ENCODE measurements at regions not wholly inside any gene's neighbourhood (a gene's known extent, or its start where the extent isn't known, plus 50 kb on each side); places are given as distances from the start of the nearest gene placed in this dataset.

- Histone ChIP-seq H3K36me3 (ENCODE audit: control insufficient read depth, insufficient read depth, low read length) (no peaks in the 10 kb centered on the region), H3K27ac (ENCODE audit: low read depth, low read length) (no peak overlapping the region), H3K4me3 (ENCODE audit: low read length) (no peak overlapping the region), H3K9me3 (ENCODE audit: control insufficient read depth, low read length) (no peaks in the 10 kb centered on the region), H3K9ac (ENCODE audit: extremely low read depth, low read length, poor library complexity, severe bottlenecking) (no peak overlapping the region), H3K4me1 (ENCODE audit: control insufficient read depth, insufficient read depth, low read length) (peaks cover 12% of the 10 kb centered on the region), H3K27me3 (ENCODE audit: control insufficient read depth, insufficient read depth, low read length, poor library complexity, severe bottlenecking) (no peaks in the 10 kb centered on the region)
- Mint-ChIP-seq H3K36me3 (ENCODE audit: low read depth) (no peaks in the 10 kb centered on the region), H3K27me3 (ENCODE audit: insufficient read depth) (no peaks in the 10 kb centered on the region), H3K4me1 (peaks cover 26% of the 10 kb centered on the region), H3K27ac (no peak overlapping the region), H3K9me3 (no peaks in the 10 kb centered on the region), H3K4me3 (no peak overlapping the region)
- 94 to 95% methylated on average over 7 to 9 of the region's 9 CpGs for WGBS, 2 experiments (ENCODE audit: insufficient coverage in 1 of 2, insufficient read length in 1 of 2)
- DNase-seq = no peak
- TF ChIP-seq CTCF (conservative IDR thresholded peaks at IDR 0.05) = no peak
These were observed 104.2 kb upstream of the MAP4K3 start for GRCh38 chr2:39541011-39541930.

- no peaks in the 10 kb centered on the region for H3K27me3 Mint-ChIP-seq (ENCODE audit: insufficient read depth)
- no peaks in the 10 kb centered on the region for H3K36me3 Mint-ChIP-seq (ENCODE audit: low read depth)
- WGBS, 2 experiments (ENCODE audit: insufficient coverage in 1 of 2, insufficient read length in 1 of 2) = 86 to 92% methylated on average over 1 to 2 of the region's 2 CpGs
- no peaks in the 10 kb centered on the region for H3K36me3 ChIP-seq (ENCODE audit: control insufficient read depth, insufficient read depth, low read length)
- no peak overlapping the region for H3K9ac ChIP-seq (ENCODE audit: extremely low read depth, low read length, poor library complexity, severe bottlenecking)
- DNase-seq = no peak
- no peak overlapping the region for H3K27ac ChIP-seq (ENCODE audit: low read depth, low read length)
- no peaks in the 10 kb centered on the region for H3K9me3 ChIP-seq (ENCODE audit: control insufficient read depth, low read length)
- no peak overlapping the region for H3K27ac Mint-ChIP-seq
- no peaks in the 10 kb centered on the region for H3K27me3 ChIP-seq (ENCODE audit: control insufficient read depth, insufficient read depth, low read length, poor library complexity, severe bottlenecking)
- H3K4me3 Mint-ChIP-seq = no peak overlapping the region
- H3K4me1 ChIP-seq (ENCODE audit: control insufficient read depth, insufficient read depth, low read length) = peaks cover 12% of the 10 kb centered on the region
- H3K4me3 ChIP-seq (ENCODE audit: low read length) = no peak overlapping the region
- H3K4me1 Mint-ChIP-seq = peaks cover 26% of the 10 kb centered on the region
- no peaks in the 10 kb centered on the region for H3K9me3 Mint-ChIP-seq
- no peak for TF ChIP-seq CTCF (conservative IDR thresholded peaks at IDR 0.05)
These were observed 105.4 kb upstream of the MAP4K3 start for GRCh38 chr2:39542523-39542922.

GRCh38 chr2:39545957-39546356, 108.9 kb upstream of the MAP4K3 start:
- no peak overlapping the region for H3K27ac Mint-ChIP-seq
- Histone ChIP-seq H3K4me1 (ENCODE audit: control insufficient read depth, insufficient read depth, low read length) (peaks cover 12% of the 10 kb centered on the region), H3K9ac (ENCODE audit: extremely low read depth, low read length, poor library complexity, severe bottlenecking) (no peak overlapping the region), H3K36me3 (ENCODE audit: control insufficient read depth, insufficient read depth, low read length) (no peaks in the 10 kb centered on the region), H3K9me3 (ENCODE audit: control insufficient read depth, low read length) (no peaks in the 10 kb centered on the region), H3K27me3 (ENCODE audit: control insufficient read depth, insufficient read depth, low read length, poor library complexity, severe bottlenecking) (no peaks in the 10 kb centered on the region), H3K27ac (ENCODE audit: low read depth, low read length) (no peak overlapping the region), H3K4me3 (ENCODE audit: low read length) (no peak overlapping the region)
- H3K4me1 Mint-ChIP-seq = peaks cover 28% of the 10 kb centered on the region
- no peak for TF ChIP-seq CTCF (conservative IDR thresholded peaks at IDR 0.05)
- H3K36me3 Mint-ChIP-seq (ENCODE audit: low read depth) = no peaks in the 10 kb centered on the region
- no peaks in the 10 kb centered on the region for H3K9me3 Mint-ChIP-seq
- H3K4me3 Mint-ChIP-seq = no peak overlapping the region
- no peak for DNase-seq
- WGBS, 2 experiments (ENCODE audit: insufficient coverage in 1 of 2, insufficient read length in 1 of 2) = 93 to 94% methylated on average over 4 to 5 of the region's 5 CpGs
- no peaks in the 10 kb centered on the region for H3K27me3 Mint-ChIP-seq (ENCODE audit: insufficient read depth)

Measured in endodermal cell (in vitro differentiated cells).